HEK293 (cell line): ENCODE measurements at regions not wholly inside any gene's neighbourhood (a gene's known extent, or its start where the extent isn't known, plus 50 kb on each side); places are given as distances from the start of the nearest gene placed in this dataset.

Experiments used
- CTCF ChIA-PET: fragments of 350-600 bp; formaldehyde crosslinking; extraction: SDS; loops from one replicate; lab custom pipeline; 2021; ENCODE audit warnings: antibody characterized with exemption; lab: Yijun Ruan, JAX
- POLR2A ChIA-PET: fragments of 300-600 bp; formaldehyde crosslinking; extraction: SDS; loops from one replicate; lab custom pipeline; 2020; ENCODE audit warnings: antibody characterized with exemption, inconsistent platforms; lab: Yijun Ruan, JAX
- H3K27ac ChIP-seq: fragments of 200-500 bp; sonication (Bioruptor generic); 2 replicates; pipeline ENCODE4 v1.5.1; 2014; ENCODE audit warnings: low read depth, low read length, control low read depth, inconsistent platforms; ENCODE audit errors: extremely low read depth
- H3K36me3 ChIP-seq, 2 experiments: fragments of 200-500 bp in 1 of 2; sonication (Bioruptor generic) in 1 of 2; 1 replicate in 1 of 2; 2 replicates in 1 of 2; pipeline ENCODE4 v1.5.1; 2014 to 2017; ENCODE audit warnings: inconsistent platforms in 2 of 2, low read length in 2 of 2; ENCODE audit not compliant: control insufficient read depth in 2 of 2, insufficient read depth in 1 of 2
- H3K4me1 ChIP-seq: fragments of 200-500 bp; sonication (Bioruptor generic); 2 replicates; pipeline ENCODE4 v1.5.1; 2014; ENCODE audit warnings: mild to moderate bottlenecking, low read length, inconsistent platforms; ENCODE audit not compliant: control insufficient read depth, insufficient read depth
- H3K4me3 ChIP-seq: 2 replicates; pipeline ENCODE4 v1.5.1; 2011; ENCODE audit warnings: low read depth, mild to moderate bottlenecking, control low read depth, low read length, moderate library complexity
- H3K9me3 ChIP-seq: fragments of 200-500 bp; sonication (Bioruptor generic); 2 replicates; pipeline ENCODE4 v1.5.1; 2014; ENCODE audit warnings: low read depth, low read length, inconsistent platforms; ENCODE audit not compliant: control insufficient read depth, insufficient read depth
- BCL11B ChIP-seq: fragments of 450-650 bp; formaldehyde crosslinking; IDR thresholded peaks from 2 replicates; pipeline ENCODE4 v1.5.1; 2016; ENCODE audit warnings: low read depth, missing biosample characterization, missing genetic modification characterization
- ELK4 ChIP-seq: IDR thresholded peaks from 2 replicates; pipeline ENCODE4 v1.6.1; 2011; ENCODE audit warnings: mild to moderate bottlenecking, low read depth, low read length, borderline replicate concordance
- FEZF1 ChIP-seq: fragments of 450-650 bp; formaldehyde crosslinking; IDR thresholded peaks from 2 replicates; pipeline ENCODE4 v1.5.1; 2016; ENCODE audit warnings: missing biosample characterization, missing genetic modification characterization
- PRDM1 ChIP-seq: fragments of 450-650 bp; formaldehyde crosslinking; IDR thresholded peaks from 2 replicates; pipeline ENCODE4; 2016; ENCODE audit warnings: missing biosample characterization, missing genetic modification characterization
- PRDM2 ChIP-seq: fragments of 450-650 bp; formaldehyde crosslinking; IDR thresholded peaks from 2 replicates; pipeline ENCODE4 v1.5.1; 2016; ENCODE audit warnings: missing biosample characterization, missing genetic modification characterization, borderline replicate concordance
- SP7 ChIP-seq: fragments of 450-650 bp; formaldehyde crosslinking; IDR thresholded peaks from 2 replicates; pipeline ENCODE4 v1.5.1; 2016; ENCODE audit warnings: missing biosample characterization, missing genetic modification characterization
- ZFP37 ChIP-seq: fragments of 450-650 bp; formaldehyde crosslinking; IDR thresholded peaks from 2 replicates; pipeline ENCODE4 v1.5.1; 2016; ENCODE audit warnings: missing biosample characterization, missing genetic modification characterization
- ZIC2 ChIP-seq: fragments of 450-650 bp; formaldehyde crosslinking; IDR thresholded peaks from 2 replicates; pipeline ENCODE4 v1.5.1; 2016; ENCODE audit warnings: missing biosample characterization, missing genetic modification characterization
- ZNF140 ChIP-seq: fragments of 450-650 bp; formaldehyde crosslinking; IDR thresholded peaks from 2 replicates; pipeline ENCODE4 v1.5.1; 2016; ENCODE audit warnings: missing biosample characterization, missing genetic modification characterization
- ZNF211 ChIP-seq: fragments of 450-650 bp; formaldehyde crosslinking; IDR thresholded peaks from 2 replicates; pipeline ENCODE4 v1.5.1; 2016; ENCODE audit warnings: low read depth, missing biosample characterization, missing genetic modification characterization
- ZNF23 ChIP-seq: fragments of 450-650 bp; formaldehyde crosslinking; IDR thresholded peaks from 2 replicates; pipeline ENCODE4 v1.5.1; 2016; ENCODE audit warnings: missing biosample characterization, missing genetic modification characterization, borderline replicate concordance
- ZNF416 ChIP-seq: fragments of 450-650 bp; formaldehyde crosslinking; IDR thresholded peaks from 2 replicates; pipeline ENCODE4 v1.5.1; 2016; ENCODE audit warnings: missing biosample characterization, missing genetic modification characterization
- ZNF423 ChIP-seq: fragments of 450-650 bp; formaldehyde crosslinking; IDR thresholded peaks from 2 replicates; pipeline ENCODE4 v1.5.1; 2016; ENCODE audit warnings: missing biosample characterization, missing genetic modification characterization
- ZNF433 ChIP-seq: fragments of 450-650 bp; formaldehyde crosslinking; IDR thresholded peaks from 2 replicates; pipeline ENCODE4 v1.5.1; 2016; ENCODE audit warnings: missing biosample characterization, missing genetic modification characterization, low read depth
- ZNF488 ChIP-seq: fragments of 450-650 bp; formaldehyde crosslinking; IDR thresholded peaks from 2 replicates; pipeline ENCODE4 v1.5.1; 2016; ENCODE audit warnings: missing biosample characterization, missing genetic modification characterization
- ZNF544 ChIP-seq: fragments of 450-650 bp; formaldehyde crosslinking; IDR thresholded peaks from 2 replicates; pipeline ENCODE4 v1.5.0; 2017; ENCODE audit warnings: missing biosample characterization, missing genetic modification characterization
- ZNF560 ChIP-seq: fragments of 450-650 bp; formaldehyde crosslinking; IDR thresholded peaks from 2 replicates; pipeline ENCODE4 v1.5.1; 2017; ENCODE audit warnings: missing biosample characterization, missing genetic modification characterization, borderline replicate concordance
- ZNF629 ChIP-seq: fragments of 450-650 bp; formaldehyde crosslinking; IDR thresholded peaks from 2 replicates; pipeline ENCODE4 v1.5.1; 2017; ENCODE audit warnings: missing biosample characterization, missing genetic modification characterization
- ZSCAN16 ChIP-seq: fragments of 450-650 bp; formaldehyde crosslinking; IDR thresholded peaks from 2 replicates; pipeline ENCODE4 v1.5.1; 2016; ENCODE audit warnings: missing biosample characterization, missing genetic modification characterization

GRCh38 chr2:3112553-3112952 is 265.1 kb downstream of the EIPR1 start:
- no peak for TF ChIP-seq ZFP37
- TF ChIP-seq ZNF140 (tag by site-specific recombination): no peak
- TF ChIP-seq BCL11B: no peak
- no peak for TF ChIP-seq SP7 (tag by site-specific recombination)
- no peak for TF ChIP-seq ZNF488 (tag by site-specific recombination)
- CTCF ChIA-PET: interaction anchor here (0.6 kb wide), 1 partner anchor 84 kb away, joined by 3 read pairs; no protein-coding TSS in a partner anchor
- H3K9me3 ChIP-seq: no peaks in the 10 kb centered on the region
- H3K4me3 ChIP-seq: no peak overlapping the region
- POLR2A ChIA-PET: no interaction called here
- no peaks in the 10 kb centered on the region for H3K4me1 ChIP-seq
- H3K27ac ChIP-seq: no peak overlapping the region
- no peaks in the 10 kb centered on the region for H3K36me3 ChIP-seq

GRCh38 chr2:3112131-3112530 is 265.5 kb downstream of the EIPR1 start:
- CTCF ChIA-PET: no interaction called here
- no peaks in the 10 kb centered on the region for H3K36me3 ChIP-seq
- H3K4me1 ChIP-seq: no peaks in the 10 kb centered on the region
- H3K27ac ChIP-seq: no peak overlapping the region
- no peak overlapping the region for H3K4me3 ChIP-seq
- H3K9me3 ChIP-seq: no peaks in the 10 kb centered on the region
- POLR2A ChIA-PET: no interaction called here
- TF ChIP-seq ZNF423 (tag by site-specific recombination) (no peak), ZIC2 (tag by site-specific recombination) (peak; percentile 82)

- CTCF ChIA-PET: no interaction called here
- no peaks in the 10 kb centered on the region for H3K36me3 ChIP-seq
- POLR2A ChIA-PET: no interaction called here
- no peak overlapping the region for H3K4me3 ChIP-seq
- no peaks in the 10 kb centered on the region for H3K4me1 ChIP-seq
- H3K9me3 ChIP-seq: no peaks in the 10 kb centered on the region
- H3K27ac ChIP-seq: no peak overlapping the region
- TF ChIP-seq FEZF1 (tag by site-specific recombination) (no peak), ZSCAN16 (tag by site-specific recombination) (no peak), ZNF23 (tag by site-specific recombination) (no peak), ZNF560 (tag by site-specific recombination) (no peak), ZNF544 (no peak), ELK4 (no peak), ZNF416 (no peak), PRDM1 (tag by site-specific recombination) (no peak), ZNF433 (tag by site-specific recombination) (no peak), ZNF211 (no peak), ZNF629 (tag by site-specific recombination) (no peak), PRDM2 (no peak)
Measured at GRCh38 chr2:3110994-3111666, 266.5 kb downstream of the EIPR1 start.
